Activated CD4-positive, alpha-beta T cell treated with anti-CD3 and anti-CD28 coated beads, Interleukin-10, Interleukin-2, amounts not matched to agents 100 ng/mL and 50 ng/mL, durations not matched to agents 16 hours and 8 hours (primary cell): ENCODE measurements at regions not wholly inside any gene's neighbourhood (a gene's known extent, or its start where the extent isn't known, plus 50 kb on each side); places are given as distances from the start of the nearest gene placed in this dataset.
"Not testable (repeated sequence)": the region's sequence is repeated elsewhere in the genome, so short reads cannot be mapped to it uniquely, and the experiment has no call there.

Experiments
- DNase-seq: peaks from one replicate; pipeline ENCODE4 v3.0.0-alpha.2; 2020

- no peak for DNase-seq
Observed at GRCh38 chrX:500481-501010, 113.8 kb upstream of the PPP2R3B start.

- no peak for DNase-seq
Observed at GRCh38 chrX:506341-506740, 119.6 kb upstream of the PPP2R3B start.

- DNase-seq: no peak
Observed at GRCh38 chrX:508163-508562, 121.5 kb upstream of the PPP2R3B start.

GRCh38 chrX:508821-509220 lies 121.8 kb upstream of the SHOX start:
- not testable (repeated sequence) for DNase-seq

GRCh38 chrX:511089-511488 lies 119.5 kb upstream of the SHOX start:
- DNase-seq: not testable (repeated sequence)

- DNase-seq: no peak
Observed at GRCh38 chrX:518319-518718, 112.3 kb upstream of the SHOX start.

- no peak for DNase-seq
Observed at GRCh38 chrX:519741-520140, 110.8 kb upstream of the SHOX start.

- DNase-seq: no peak
Observed at GRCh38 chrX:522456-522855, 108.1 kb upstream of the SHOX start.

GRCh38 chrX:525134-525533 lies 105.5 kb upstream of the SHOX start:
- no peak for DNase-seq

- DNase-seq: no peak
Observed at GRCh38 chrX:526295-527224, 104.0 kb upstream of the SHOX start.

GRCh38 chrX:530726-531610 lies 99.6 kb upstream of the SHOX start:
- DNase-seq: no peak

- no peak for DNase-seq
Observed at GRCh38 chrX:531611-531936, 99.0 kb upstream of the SHOX start.

- no peak for DNase-seq
Observed at GRCh38 chrX:534804-535203, 95.8 kb upstream of the SHOX start.

GRCh38 chrX:536616-537015 lies 94.0 kb upstream of the SHOX start:
- no peak for DNase-seq

- DNase-seq: no peak
Observed at GRCh38 chrX:537151-537550, 93.4 kb upstream of the SHOX start.

- DNase-seq: no peak
Observed at GRCh38 chrX:538311-538710, 92.3 kb upstream of the SHOX start.

- not testable (repeated sequence) for DNase-seq
Observed at GRCh38 chrX:541006-541405, 89.6 kb upstream of the SHOX start.

- DNase-seq: no peak
Observed at GRCh38 chrX:542179-542578, 88.4 kb upstream of the SHOX start.

GRCh38 chrX:545452-545885 lies 85.1 kb upstream of the SHOX start:
- no peak for DNase-seq

GRCh38 chrX:550514-550913 lies 80.1 kb upstream of the SHOX start:
- DNase-seq: no peak

- no peak for DNase-seq
Observed at GRCh38 chrX:551306-551705, 79.3 kb upstream of the SHOX start.

- no peak for DNase-seq
Observed at GRCh38 chrX:552496-552895, 78.1 kb upstream of the SHOX start.

- no peak for DNase-seq
Observed at GRCh38 chrX:554271-554670, 76.3 kb upstream of the SHOX start.
